Right hindlimb (tissue), 1 donor: ENCODE measurements at regions not wholly inside any gene's neighbourhood (a gene's known extent, or its start where the extent isn't known, plus 50 kb on each side); places are given as distances from the start of the nearest gene placed in this dataset.
A peak's percentile ranks its signal among the peaks of the same experiment; 100 is the strongest.
"Not testable (repeated sequence)": the region's sequence is repeated elsewhere in the genome, so short reads cannot be mapped to it uniquely, and the experiment has no call there.

Source experiments
- DNase-seq: peaks from one replicate; pipeline ENCODE4 v3.0.0-alpha.2; 2018

- no peak for DNase-seq
These were observed 56.2 kb upstream of the ANXA1 start for GRCh38 chr9:73095425-73095824.

GRCh38 chr9:73093740-73094379, 57.8 kb upstream of the ANXA1 start:
- no peak for DNase-seq

GRCh38 chr9:73093016-73093739, 58.5 kb upstream of the ANXA1 start:
- DNase-seq = no peak

GRCh38 chr9:73091909-73092308, 59.8 kb upstream of the ANXA1 start:
- no peak for DNase-seq

GRCh38 chr9:73090214-73090613, 61.5 kb upstream of the ANXA1 start:
- no peak for DNase-seq

GRCh38 chr9:73089304-73089985, 62.2 kb upstream of the ANXA1 start:
- DNase-seq = no peak

GRCh38 chr9:73087876-73088275, 63.8 kb upstream of the ANXA1 start:
- not testable (repeated sequence) for DNase-seq

- DNase-seq = no peak
These were observed 68.1 kb upstream of the ANXA1 start for GRCh38 chr9:73083519-73083918.

GRCh38 chr9:73081979-73082657, 69.5 kb upstream of the ANXA1 start:
- DNase-seq = peak; percentile 48

- DNase-seq = peak; percentile 28
These were observed 71.5 kb upstream of the ANXA1 start for GRCh38 chr9:73080110-73080694.

GRCh38 chr9:73079326-73079725, 72.3 kb upstream of the ANXA1 start:
- no peak for DNase-seq

GRCh38 chr9:73077625-73078030, 74.0 kb upstream of the ANXA1 start:
- DNase-seq = no peak

- DNase-seq = no peak
These were observed 74.7 kb upstream of the ANXA1 start for GRCh38 chr9:73076970-73077369.

GRCh38 chr9:73074176-73074708, 77.4 kb upstream of the ANXA1 start:
- DNase-seq = no peak

GRCh38 chr9:73073337-73074175, 78.1 kb upstream of the ANXA1 start:
- no peak for DNase-seq

- no peak for DNase-seq
These were observed 84.6 kb upstream of the ANXA1 start for GRCh38 chr9:73067074-73067473.

GRCh38 chr9:73065439-73065838, 86.2 kb upstream of the ANXA1 start:
- no peak for DNase-seq

- no peak for DNase-seq
These were observed 87.3 kb upstream of the ANXA1 start for GRCh38 chr9:73064315-73064714.

GRCh38 chr9:73061146-73061545, 90.5 kb upstream of the ANXA1 start:
- DNase-seq = no peak

- no peak for DNase-seq
These were observed 92.4 kb upstream of the ANXA1 start for GRCh38 chr9:73059247-73059646.

- no peak for DNase-seq
These were observed 95.4 kb upstream of the ANXA1 start for GRCh38 chr9:73056245-73056644.

GRCh38 chr9:73054091-73054490, 97.6 kb upstream of the ANXA1 start:
- no peak for DNase-seq
